ENCODE measurements at regions not wholly inside any gene's neighbourhood (a gene's known extent, or its start where the extent isn't known, plus 50 kb on each side); places are given as distances from the start of the nearest gene placed in this dataset.
A peak's percentile ranks its signal among the peaks of the same experiment; 100 is the strongest.

DNA sequence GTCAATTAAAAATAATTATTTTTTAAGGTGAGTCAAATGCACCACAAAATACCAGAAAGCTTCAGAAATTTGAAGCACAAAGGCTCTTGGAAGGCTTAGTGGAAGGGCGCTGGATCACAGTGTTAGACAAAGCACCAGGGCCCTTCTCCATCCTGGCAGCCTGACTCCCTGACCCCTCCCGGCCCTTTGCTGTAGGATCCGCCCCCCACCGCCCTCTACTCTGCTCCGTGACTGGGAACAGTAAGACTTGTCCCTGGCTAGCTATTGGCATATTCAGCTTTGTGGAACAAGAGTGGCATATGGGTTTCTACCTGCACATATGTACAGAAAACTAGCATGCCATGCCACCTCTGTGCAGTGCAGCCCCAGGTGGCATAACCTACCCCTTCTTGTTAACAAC, 222.1 kb downstream of the SYK start:
- DNase-seq (ENCODE audit: low read depth) = no peak

DNA sequence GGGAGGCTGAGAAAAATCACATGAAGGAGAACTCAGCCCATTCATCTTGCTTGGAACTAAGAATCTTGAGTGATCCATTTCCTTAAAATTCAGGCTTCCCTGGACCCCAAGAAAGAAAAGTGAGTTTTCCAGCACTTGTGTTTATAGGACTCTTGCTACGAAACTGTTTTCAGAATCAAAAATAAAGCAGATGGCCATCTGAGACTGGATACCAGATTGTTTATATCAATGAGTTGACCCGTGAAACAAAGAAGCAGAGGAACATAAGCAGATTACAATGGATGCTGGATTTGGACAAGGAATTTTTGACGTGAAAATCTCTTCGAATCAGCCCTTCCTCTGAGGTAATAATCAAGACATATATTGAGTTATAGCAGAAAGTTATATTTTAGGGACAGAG, 223.2 kb downstream of the SYK start:
- DNase-seq (ENCODE audit: low read depth) = no peak

DNA sequence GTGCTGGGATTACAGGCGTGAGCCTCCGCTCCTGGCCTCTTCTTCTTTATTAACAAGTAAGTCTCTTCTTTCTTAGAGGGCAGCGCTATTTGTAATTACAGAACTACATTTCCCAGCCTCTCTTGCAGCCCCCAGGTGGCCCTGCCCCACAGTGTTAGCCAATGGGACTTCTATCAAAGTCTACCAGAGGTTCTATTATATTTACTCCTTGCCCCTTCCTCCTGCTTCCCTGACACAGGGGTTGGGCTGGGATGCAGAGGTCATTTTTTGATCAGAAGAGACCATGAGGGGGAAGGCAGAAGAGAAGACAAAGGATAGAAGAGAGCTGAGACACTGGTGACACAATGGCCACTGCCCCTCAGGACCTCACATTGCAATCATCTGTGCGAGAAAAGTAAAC, 224.2 kb downstream of the SYK start:
- DNase-seq (ENCODE audit: low read depth) = no peak

DNA sequence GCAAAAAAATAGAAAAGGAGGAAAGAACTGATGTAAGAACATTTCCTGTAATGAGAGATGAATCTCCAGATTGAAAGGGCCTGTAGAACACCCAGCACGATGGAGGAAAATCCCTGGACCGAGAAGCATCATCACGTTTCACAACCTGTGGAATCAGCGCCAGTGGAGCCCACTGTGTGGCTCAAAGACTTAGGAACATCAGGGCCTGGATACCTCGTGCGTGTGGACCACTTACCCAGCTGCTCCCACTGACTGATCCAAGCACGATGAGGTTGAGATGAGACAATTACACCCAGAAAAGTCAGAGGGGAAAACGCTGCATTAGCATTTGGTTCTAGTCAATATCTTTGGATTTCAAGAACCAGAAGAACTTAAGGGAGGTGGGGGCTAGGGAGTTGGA, 224.6 kb downstream of the SYK start:
- DNase-seq (ENCODE audit: low read depth) = no peak

DNA sequence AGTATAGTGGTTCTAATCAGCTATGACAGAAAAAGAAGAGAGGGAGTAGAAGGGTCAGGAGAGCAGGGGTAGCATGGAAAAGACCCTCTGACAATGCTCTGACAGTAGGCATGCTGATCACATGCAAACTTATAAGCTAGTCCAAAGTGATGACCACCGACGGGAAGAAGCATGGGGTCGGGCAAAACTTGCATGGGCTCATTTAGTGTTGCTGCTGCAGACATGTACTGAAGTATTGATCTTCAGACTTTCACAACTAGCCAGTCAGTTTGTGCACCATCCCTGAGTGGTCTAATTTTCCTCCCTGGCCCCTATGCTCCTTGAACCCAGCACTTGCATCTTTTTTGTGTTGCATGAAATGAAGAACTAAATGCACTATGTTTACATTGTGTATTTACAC, 225.4 kb downstream of the SYK start:
- DNase-seq (ENCODE audit: low read depth) = no peak

DNA sequence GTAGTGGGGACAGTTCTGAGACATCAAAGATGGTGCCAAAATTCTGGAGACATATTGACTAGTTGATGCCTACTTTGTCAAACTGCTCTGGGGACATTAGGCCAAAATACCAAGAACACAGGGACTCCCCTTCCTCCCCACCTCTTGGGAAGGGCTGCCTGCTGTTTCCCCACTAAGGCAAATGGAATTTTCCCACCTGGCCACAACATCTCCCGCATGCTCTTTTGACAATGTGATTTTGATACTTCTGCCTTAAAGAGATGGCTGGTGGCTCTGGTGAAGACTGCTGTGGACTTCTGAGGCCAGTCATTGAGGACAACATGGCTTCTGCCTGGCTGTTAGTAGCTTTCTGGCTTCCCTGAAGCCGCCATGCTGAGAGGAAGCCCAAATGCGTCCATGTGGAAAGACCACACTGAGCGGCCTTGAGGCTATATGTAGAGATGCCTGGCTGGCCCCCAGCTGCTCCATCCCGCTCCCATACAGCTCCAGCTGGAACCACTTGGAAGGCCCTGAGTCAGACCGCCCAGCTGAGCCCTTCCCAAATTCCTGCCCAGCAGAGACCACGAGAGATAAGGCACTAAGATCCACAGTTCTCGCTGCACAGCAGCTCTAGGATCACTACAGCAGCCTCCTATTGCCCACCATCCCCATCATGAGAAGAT, 226.7 kb downstream of the SYK start:
- no peak for DNase-seq (ENCODE audit: low read depth)

DNA sequence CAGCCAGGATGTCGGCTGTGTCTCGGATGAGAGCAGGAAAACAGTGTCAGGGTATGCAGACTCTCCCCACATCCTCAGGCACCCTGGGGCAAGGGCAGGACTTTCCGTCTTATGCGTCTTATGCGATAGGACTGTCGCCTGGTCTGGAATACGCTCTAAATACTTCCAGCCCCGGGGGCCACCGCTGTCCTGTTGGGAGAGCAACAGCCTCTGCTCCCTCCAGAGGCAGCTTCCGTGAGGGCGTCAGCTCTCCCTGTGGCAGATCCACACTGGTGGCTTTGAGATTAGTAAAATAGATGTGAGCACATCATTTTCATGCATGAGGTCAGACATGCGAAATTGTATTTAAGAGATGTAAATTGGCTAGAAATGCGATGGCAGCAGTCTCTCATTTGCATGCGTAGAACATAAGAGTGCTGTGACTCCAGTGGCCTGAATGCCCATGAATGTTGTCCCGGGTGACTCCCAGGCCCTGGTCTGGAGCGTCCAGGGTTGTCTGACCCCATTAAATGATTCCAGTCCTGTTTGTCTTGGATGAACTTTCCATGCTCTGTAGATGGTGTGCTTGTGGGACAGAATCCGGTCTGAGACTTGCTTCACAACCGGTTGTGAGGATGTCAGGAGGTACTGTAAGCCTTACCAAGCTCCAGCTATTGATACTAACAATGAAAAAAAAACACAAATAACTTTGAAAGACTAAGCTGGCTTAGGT, 228.2 kb downstream of the SYK start:
- no peak for DNase-seq (ENCODE audit: low read depth)

DNA sequence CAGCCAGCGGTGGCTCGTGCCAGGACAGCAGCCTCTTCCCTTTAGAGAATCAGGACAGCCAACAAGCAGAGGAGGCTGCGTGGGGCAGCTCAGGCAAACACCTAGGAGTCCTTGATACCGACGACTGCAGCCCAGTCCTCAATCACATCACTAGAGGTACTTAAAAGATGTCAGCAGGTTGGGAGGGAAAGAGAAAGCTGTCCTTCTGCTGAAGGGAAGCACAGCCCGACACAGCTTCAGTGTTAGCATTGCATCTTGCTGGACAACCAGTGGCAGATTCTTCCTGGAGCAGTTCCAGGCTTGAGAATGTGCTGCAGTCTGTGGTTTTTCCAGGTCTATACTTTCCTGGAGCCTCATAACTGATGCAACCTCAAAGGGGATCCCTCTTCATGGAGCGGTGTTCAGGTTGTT, 230.5 kb downstream of the SYK start:
- DNase-seq (ENCODE audit: low read depth) = no peak

DNA sequence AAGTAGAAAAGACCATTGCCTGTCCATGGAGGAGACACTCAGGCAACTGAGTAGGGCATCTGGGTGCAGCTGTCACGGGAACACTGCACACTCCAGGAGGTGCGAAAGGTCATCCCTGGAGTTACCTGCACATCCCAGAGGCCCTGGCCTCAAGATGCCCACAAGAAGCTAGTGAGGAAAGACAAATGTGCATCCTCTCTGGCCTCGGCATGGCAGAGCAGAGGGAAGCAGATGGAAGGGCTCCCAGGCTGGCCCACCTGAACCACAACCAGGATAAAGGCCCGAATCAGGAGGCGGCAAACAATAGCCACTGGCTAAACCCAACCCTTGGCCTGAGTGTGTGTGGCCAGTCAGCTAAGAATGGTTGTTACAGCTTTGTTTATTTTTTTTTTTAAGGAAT, 231.7 kb downstream of the SYK start:
- no peak for DNase-seq (ENCODE audit: low read depth)

DNA sequence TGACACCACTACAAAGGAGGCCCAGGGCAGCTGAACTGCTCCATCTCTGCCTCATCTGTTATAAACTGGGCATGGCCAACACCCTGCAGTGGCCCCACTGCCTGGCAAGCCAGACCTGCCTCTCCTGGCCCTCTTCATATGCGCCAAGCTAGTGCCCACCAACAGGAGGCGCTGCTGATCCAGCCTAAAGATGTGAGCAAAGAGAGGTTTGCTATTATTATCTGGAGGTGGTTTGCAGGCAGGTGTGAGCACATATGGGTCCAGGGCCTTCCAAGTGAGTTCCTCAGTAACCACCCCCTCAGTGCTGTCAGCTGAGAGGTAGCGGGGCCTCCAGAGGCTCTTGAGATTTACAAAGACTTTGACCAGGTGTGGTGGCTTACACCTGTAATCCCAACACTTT, 232.2 kb downstream of the SYK start:
- DNase-seq (ENCODE audit: low read depth) = peak; percentile 44

DNA sequence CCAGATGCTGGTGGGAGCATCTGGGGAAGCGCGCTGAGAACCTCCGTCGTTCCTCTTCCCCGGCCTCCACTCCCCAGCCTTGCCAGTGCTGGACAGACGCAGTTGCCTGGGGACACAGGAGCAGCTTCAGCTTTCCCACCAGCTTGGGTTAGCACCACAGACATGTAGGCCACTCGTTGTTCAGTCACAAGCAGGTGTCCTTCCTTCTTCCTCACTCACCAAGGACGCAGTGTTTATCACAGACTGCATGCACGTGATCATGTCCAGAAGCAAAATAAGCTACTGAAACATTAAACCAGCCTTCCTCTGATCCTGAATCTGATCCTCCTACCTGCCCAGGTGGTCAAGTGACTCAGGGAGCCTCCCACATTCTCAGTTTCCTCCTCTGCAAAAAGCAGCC, 232.9 kb downstream of the SYK start:
- DNase-seq (ENCODE audit: low read depth) = no peak

DNA sequence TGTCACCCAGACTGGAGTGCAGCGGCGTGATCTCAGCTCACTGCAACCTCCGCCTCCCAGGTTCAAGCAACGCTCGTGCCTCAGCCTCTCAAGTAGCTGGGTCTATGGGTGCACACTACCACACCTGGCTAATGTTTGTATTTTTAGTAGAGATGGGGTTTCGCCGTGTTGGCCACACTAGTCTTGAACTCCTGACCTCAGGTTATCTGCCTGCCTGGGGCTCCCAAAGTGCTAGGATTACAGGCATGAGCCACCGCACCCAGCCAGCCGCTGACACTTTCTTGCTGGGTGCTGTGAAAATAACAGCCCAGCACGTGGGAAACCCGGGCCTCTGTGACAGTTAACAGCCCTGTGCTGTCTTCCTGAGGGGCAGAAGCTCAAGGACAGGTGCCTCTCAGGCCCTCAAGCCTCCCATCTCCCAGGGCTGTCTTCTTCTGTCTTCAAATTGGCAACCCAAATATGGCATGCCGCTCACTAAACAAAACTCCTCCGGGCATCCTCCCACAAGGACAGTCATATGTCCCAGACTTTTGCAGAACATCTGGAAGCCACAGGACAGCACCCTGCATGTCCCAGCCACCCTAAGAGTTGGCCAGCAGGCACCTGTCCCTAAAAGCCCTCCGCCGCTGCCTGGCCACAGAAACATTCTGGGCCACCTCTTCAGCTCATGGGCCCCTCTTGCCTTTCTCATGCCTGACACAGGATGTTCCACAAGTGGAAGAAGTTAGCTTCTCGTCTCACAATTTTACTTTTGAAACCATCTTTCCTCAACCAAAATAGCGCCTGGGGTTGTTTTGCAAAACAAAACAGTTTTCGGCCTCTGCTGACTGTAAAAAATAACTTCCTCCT, 233.6 kb downstream of the SYK start:
- DNase-seq (ENCODE audit: low read depth) = no peak

DNA sequence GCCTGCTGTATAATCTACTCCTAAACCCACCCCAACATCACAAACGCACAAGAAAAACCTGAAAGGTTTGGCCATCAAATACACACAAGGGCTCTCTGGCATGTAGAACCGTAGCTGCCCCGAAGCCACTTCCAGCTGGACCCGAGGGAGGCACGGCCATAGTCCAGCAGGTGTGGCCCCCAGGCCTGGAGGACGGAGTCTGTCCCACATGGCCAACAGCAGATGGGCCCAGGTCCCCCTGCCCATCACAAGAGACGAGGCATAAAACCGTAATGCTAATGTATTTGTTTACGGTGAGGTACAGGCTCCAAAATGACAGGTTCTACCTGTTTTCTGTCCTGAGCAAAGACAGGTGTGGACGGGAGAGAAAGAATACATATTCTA, 234.2 kb downstream of the SYK start:
- no peak for DNase-seq (ENCODE audit: low read depth)

DNA sequence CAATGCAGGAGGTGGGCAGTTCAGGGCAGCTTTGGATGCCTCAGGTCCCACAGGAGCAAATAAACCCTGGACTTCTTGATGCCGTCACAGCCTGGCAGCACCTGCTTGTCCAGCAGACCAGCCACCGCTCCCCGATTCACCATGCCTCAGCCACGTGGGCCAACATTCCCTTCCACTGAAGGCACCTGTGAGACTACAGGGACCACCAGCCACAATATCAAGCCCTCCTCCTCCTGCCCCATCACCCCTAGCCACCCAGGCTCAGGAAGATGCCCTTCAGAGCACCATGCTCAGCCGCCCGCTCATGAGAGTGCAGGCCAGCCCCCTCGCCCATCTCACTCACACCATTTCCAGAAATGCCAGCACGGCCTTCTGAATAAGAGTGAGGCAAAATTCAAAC, 234.7 kb downstream of the SYK start:
- DNase-seq (ENCODE audit: low read depth) = no peak

DNA sequence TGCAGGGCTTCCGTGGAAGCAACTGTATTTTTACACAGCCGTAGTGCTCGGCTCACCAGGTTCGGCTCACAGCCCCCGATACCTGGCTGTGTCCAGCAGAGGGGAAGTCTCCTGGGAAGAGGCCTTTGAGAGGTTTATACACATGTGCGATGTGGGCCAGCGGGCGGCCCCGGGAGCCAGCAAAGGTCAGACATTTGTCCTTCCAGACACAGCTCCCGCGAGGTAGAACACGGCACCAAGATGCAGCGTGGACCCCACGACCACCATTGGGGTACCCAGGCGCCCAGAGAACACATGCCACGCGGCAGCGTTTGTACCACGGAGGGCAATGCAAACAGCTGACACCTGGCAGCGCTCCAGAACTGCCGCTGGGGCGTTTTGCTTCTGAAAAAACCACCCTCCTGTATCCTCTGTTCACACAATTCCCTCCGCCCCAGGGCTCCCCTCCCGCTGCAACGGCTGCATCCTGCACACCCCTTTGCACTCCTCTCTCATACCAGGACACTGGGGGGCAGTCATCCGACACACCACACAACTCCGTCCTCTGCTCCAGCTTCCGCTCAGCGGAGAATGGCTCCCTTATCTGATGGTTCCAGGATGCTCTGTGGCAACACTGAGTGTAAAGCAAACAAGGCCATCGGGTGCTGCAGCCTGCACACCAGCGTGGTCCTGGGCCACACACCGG, 235.3 kb downstream of the SYK start:
- peak; percentile 39 for DNase-seq (ENCODE audit: low read depth)

DNA sequence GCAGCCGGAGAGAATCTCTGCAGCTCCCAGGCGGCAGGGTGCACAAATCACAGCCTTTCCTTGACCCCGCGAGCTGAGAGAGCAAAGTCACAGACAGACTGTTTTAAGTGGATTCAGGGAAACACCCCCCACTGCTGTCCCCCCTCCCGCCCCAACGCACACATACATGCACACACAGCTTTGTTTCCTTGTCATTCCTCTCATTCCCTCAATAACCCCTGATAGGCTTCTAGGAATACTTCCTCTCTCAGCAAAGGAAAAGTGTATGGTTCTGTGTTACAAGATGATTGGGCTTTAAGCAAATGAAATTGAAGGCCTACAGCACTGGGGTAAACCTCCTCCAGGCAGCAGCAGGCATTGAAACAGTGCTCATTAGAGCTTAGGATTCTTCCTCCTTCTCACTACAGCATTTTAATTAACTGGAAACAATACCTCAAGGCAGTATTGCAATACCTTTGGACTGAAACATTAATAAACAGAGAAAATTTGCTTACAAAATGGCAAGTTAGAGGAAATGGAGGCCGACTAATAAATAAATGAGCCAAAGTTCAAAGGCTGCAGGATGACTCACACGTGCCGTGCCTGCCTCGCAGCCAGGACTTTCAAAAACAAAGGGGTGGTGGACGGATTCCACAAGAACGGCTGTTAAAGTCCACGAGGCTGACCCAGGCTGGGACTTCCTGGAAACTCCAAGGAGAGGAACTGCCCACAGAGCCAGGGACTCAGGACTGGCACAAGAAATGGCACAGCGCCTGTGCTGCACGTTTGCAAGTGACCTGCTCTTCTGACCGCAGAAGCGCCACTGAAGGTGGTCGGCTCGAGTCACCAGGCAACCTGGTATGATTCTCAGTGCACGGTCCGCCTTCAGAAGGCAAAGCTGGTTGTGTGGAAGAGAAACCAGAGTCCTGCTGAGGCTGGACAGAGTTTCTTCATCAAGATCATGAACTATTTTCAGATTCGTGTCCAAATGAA, 236.2 kb downstream of the SYK start:
- DNase-seq (ENCODE audit: low read depth) = no peak

DNA sequence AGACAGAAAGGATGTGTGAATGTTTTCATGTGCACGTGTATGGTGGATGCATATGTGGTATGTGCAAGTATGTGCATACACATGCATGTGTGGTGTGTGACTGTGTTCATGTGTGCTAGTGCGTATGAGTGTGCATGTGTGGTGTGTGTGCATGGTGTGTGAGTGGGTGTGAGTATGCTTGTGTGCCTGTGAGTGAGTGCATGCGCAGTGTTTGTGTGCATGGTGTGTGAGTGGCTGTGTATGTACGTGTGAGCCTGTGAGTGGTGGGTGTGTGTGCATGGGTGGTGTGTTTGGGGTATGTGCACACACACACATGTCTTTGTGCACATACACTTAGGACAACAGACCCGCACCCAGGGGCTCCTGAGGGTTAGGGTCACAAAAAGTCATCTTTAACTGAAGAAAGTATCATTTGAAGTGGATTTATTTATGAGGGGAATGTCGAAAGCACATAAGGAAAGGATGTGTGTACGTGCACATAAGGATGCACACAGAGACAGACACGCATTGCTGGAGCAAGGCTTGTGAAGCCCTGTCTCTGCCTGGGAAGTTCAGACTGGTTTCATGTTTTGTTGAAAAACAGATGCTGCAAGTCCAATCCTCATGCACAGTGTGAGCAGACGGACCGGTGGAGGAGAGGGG, 237.0 kb downstream of the SYK start:
- no peak for DNase-seq (ENCODE audit: low read depth)

DNA sequence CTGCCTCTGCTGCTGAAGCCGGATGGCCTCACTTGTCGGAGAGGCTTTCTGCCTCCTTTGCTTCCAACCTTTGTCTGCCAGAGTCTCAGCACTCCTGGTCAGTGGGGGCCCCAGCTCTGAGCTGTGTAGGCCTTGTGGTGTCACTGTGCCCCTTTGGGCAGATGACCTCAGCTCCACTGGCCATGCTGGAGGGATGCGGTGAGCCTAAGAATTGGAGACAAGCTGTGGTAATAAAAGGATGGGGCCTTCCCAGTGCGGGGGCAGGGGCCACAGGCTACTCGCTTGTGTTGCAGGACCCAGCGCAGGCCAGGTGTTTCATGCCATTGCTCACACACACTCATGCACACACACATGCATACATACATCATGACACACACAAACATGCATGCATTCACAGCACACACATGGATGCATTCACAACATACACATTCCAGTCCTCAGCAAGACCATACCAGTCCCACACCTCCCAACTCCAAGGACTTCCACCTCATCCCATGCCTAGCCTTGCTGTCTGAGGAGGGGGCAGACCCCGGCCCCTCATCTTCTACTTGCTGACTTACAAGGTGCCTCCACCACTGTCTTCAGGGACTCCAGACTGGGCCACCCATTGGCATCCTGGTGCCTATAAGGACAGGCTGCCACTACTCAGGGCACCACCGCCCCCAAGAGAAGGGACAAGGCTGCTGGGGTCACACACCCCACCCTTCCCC, 237.7 kb downstream of the SYK start:
- no peak for DNase-seq (ENCODE audit: low read depth)

DNA sequence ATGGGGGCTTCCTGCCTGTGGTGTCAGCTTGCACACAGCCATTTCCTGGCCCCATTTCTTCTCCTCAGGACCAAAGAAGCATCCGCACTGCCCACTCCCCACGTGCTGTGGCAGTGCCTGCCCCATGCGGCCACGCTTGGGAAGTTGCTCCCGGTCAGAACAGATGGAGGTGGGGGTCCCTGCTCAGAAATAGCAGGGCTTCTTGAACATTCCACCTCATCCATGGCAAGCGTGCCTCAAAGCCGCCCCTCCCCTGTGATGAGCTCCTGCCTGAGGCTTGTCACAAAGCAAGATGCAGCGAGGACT, 238.2 kb downstream of the SYK start:
- DNase-seq (ENCODE audit: low read depth) = no peak

Measured in stimulated activated CD4-positive, alpha-beta T cell treated with anti-CD3 and anti-CD28 coated beads, Interleukin-2, amount 100 ng/mL, for 4 hours (primary cell).